Progenitor cell of endocrine pancreas (in vitro differentiated cells): ENCODE measurements at regions not wholly inside any gene's neighbourhood (a gene's known extent, or its start where the extent isn't known, plus 50 kb on each side); places are given as distances from the start of the nearest gene placed in this dataset.

Experiments
- DNase-seq: peaks from one replicate; pipeline ENCODE4 v3.0.0; 2021; ENCODE audit warnings: low spot score; ENCODE audit not compliant: unreplicated experiment
- H3K27ac Mint-ChIP-seq: 2 replicates; pipeline ENCODE4 v1.8.0; 2021; ENCODE audit warnings: mild to moderate bottlenecking, moderate library complexity, mixed read lengths
- H3K27me3 Mint-ChIP-seq: 2 replicates; pipeline ENCODE4 v1.8.0; 2021; ENCODE audit warnings: mixed read lengths
- H3K36me3 Mint-ChIP-seq: 2 replicates; pipeline ENCODE4 v1.8.0; 2022; ENCODE audit warnings: mixed read lengths; ENCODE audit not compliant: insufficient read depth
- H3K4me1 Mint-ChIP-seq: 2 replicates; pipeline ENCODE4 v1.8.0; 2021; ENCODE audit warnings: low read depth, mixed read lengths
- H3K4me3 Mint-ChIP-seq: 2 replicates; pipeline ENCODE4 v1.8.0; 2021; ENCODE audit warnings: low read depth, mild to moderate bottlenecking, moderate library complexity, mixed read lengths
- H3K9me3 Mint-ChIP-seq: 2 replicates; pipeline ENCODE4 v1.8.0; 2021; ENCODE audit warnings: low read depth, mixed read lengths
- TF ChIP-seq, protein P1 (sequence below): fragments of 200-600 bp; sonication (generic); IDR thresholded peaks from one replicate; pipeline ENCODE4 v1.5.0; 2021; ENCODE audit warnings: antibody characterized with exemption, mild to moderate bottlenecking; ENCODE audit not compliant: unreplicated experiment

DNA sequence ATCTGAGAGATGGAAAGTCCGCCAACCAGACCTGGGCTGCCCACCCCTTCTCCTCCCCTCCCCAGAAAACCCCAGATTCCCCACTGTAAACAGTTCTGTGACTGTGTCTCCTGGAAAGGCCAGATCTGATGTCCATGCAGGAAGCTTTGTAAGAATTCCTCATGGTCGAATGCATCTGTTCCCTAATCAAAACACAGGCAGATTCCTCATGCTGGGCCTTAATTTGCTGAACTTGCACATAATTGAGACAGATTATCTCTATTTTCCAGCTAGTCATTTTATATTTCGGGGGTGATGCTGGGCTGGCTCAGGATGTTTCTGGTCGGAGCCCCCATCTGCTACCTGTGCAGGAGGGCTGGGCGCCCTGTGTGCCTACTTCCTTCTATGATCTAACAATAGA is 233.6 kb upstream of the ASIC2 start:
- H3K4me3 Mint-ChIP-seq, result no peak overlapping the region
- H3K4me1 Mint-ChIP-seq, result no peaks in the 10 kb centered on the region
- H3K27me3 Mint-ChIP-seq, result peaks cover 30% of the 10 kb centered on the region
- no peaks in the 10 kb centered on the region for H3K36me3 Mint-ChIP-seq
- TF ChIP-seq, protein P1, sequence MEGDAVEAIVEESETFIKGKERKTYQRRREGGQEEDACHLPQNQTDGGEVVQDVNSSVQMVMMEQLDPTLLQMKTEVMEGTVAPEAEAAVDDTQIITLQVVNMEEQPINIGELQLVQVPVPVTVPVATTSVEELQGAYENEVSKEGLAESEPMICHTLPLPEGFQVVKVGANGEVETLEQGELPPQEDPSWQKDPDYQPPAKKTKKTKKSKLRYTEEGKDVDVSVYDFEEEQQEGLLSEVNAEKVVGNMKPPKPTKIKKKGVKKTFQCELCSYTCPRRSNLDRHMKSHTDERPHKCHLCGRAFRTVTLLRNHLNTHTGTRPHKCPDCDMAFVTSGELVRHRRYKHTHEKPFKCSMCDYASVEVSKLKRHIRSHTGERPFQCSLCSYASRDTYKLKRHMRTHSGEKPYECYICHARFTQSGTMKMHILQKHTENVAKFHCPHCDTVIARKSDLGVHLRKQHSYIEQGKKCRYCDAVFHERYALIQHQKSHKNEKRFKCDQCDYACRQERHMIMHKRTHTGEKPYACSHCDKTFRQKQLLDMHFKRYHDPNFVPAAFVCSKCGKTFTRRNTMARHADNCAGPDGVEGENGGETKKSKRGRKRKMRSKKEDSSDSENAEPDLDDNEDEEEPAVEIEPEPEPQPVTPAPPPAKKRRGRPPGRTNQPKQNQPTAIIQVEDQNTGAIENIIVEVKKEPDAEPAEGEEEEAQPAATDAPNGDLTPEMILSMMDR, result no peak
- H3K9me3 Mint-ChIP-seq, result peaks cover 2% of the 10 kb centered on the region
- no peak overlapping the region for H3K27ac Mint-ChIP-seq
- no peak for DNase-seq

DNA sequence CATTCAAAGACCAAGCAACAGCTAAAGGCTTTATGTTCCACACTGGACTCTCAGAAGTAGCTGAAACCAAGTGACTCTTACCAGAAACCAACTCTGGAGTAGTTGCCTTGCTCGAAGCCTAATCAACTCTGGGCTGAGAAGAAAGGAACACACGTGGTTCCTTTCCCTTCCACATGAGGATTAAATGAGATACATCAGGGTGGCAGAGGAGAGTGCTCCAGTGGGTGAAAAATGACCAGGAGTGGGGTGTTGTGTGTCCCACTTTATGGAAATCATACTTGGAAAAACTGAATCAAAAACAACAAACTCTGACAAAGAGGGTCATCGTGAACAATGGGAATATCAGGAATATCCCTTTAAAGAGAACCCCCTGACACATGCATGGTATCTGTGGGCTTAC is 234.2 kb upstream of the ASIC2 start:
- H3K36me3 Mint-ChIP-seq, result no peaks in the 10 kb centered on the region
- no peak overlapping the region for H3K4me3 Mint-ChIP-seq
- peaks cover 30% of the 10 kb centered on the region for H3K27me3 Mint-ChIP-seq
- DNase-seq, result no peak
- peaks cover 2% of the 10 kb centered on the region for H3K9me3 Mint-ChIP-seq
- H3K4me1 Mint-ChIP-seq, result no peaks in the 10 kb centered on the region
- TF ChIP-seq, protein P1, result no peak
- H3K27ac Mint-ChIP-seq, result no peak overlapping the region

DNA sequence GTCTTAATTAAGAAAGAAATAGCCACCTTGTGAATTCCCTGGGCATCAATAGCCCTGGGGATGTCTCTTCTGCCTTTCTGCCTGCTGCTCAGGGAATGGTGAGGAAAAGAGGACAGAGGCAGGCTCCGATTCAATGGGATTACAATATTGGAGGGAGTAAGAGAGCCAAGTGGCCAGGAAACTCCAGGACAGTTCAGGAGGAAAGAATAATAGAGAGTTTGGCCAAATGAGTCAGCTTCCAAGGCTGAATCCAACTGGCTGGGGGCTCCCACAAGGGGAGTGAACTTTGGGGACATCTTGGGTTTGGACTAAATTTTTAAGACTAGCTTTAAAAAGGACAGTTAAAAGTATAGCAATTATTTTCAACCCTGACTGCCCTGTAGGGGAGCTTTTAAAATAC is 235.8 kb upstream of the ASIC2 start:
- H3K27ac Mint-ChIP-seq, result no peak overlapping the region
- DNase-seq, result no peak
- peaks cover 26% of the 10 kb centered on the region for H3K27me3 Mint-ChIP-seq
- TF ChIP-seq, protein P1, result no peak
- H3K9me3 Mint-ChIP-seq, result peaks cover 2% of the 10 kb centered on the region
- H3K36me3 Mint-ChIP-seq, result no peaks in the 10 kb centered on the region
- no peaks in the 10 kb centered on the region for H3K4me1 Mint-ChIP-seq
- H3K4me3 Mint-ChIP-seq, result no peak overlapping the region

DNA sequence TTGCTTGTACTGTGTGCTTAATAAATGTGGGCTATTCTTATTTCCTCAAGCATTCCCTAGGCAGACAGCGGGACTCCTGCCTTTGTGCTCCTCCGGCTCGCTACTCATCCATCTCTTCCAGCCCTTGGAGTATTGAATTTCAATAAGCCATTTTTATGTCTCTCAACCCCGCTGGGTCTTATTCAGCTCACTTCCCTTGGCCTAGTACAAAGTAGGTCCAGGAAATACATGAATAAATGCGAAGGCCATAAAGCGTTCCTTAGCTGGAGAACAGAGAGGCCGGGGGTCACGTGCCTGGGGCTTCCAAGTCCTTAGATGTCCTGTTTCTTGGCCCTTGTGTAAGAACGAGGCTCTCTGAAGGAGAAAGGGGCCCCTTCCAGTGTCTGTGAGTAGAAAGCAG is 236.7 kb upstream of the ASIC2 start:
- Mint-ChIP-seq H3K27ac (no peak overlapping the region), H3K27me3 (peaks cover 22% of the 10 kb centered on the region)

DNA sequence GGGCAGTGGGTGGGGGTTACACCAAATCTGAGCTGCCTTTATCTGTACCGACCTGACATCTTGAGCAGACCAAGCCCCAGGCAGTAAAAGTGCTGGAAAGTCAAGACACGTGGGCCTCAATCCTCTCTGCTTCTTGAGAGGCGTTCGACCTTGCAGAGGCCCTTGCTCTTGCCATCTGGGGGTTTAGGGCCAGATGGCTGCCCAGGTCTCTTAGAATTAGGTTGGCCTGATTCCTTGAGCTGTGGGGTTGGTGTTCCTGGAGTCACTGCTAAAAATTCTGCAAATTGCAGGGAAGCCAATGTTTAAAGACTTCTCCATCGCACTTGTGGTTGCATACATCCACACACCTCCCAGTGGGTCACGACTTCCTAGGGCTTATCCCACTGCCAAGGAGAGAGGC is 238.2 kb upstream of the ASIC2 start:
- Mint-ChIP-seq H3K27me3 (peaks cover 9% of the 10 kb centered on the region), H3K36me3 (no peaks in the 10 kb centered on the region), H3K9me3 (peaks cover 2% of the 10 kb centered on the region), H3K4me1 (no peaks in the 10 kb centered on the region), H3K4me3 (no peak overlapping the region), H3K27ac (no peak overlapping the region)
- DNase-seq, result no peak
- TF ChIP-seq, protein P1, result no peak

More for the DNA sequence above, 236.7 kb upstream of the ASIC2 start:
- DNase-seq, result no peak
- TF ChIP-seq, protein P1, result no peak
- H3K9me3 Mint-ChIP-seq, result peaks cover 2% of the 10 kb centered on the region
- no peaks in the 10 kb centered on the region for H3K4me1 Mint-ChIP-seq
- no peaks in the 10 kb centered on the region for H3K36me3 Mint-ChIP-seq
- H3K4me3 Mint-ChIP-seq, result no peak overlapping the region
